Parathyroid adenoma (tissue), 2 donors: ENCODE measurements at regions not wholly inside any gene's neighbourhood (a gene's known extent, or its start where the extent isn't known, plus 50 kb on each side); places are given as distances from the start of the nearest gene placed in this dataset.

Experiments used
- H2AFZ ChIP-seq: fragments of 300-600 bp; sonication (generic); one replicate; pipeline ENCODE4 v1.7.0; 2017; ENCODE audit warnings: antibody characterized with exemption, mild to moderate bottlenecking
- H3K27ac ChIP-seq: fragments of 300-600 bp; sonication (generic); one replicate; pipeline ENCODE4 v1.7.0; 2017
- H3K27me3 ChIP-seq: fragments of 300-600 bp; sonication (generic); one replicate; pipeline ENCODE4 v1.7.0; 2017; ENCODE audit warnings: low read length; ENCODE audit not compliant: control insufficient read depth, insufficient read depth
- H3K36me3 ChIP-seq: fragments of 300-600 bp; sonication (generic); one replicate; pipeline ENCODE4 v1.7.0; 2017; ENCODE audit warnings: low read length; ENCODE audit not compliant: control insufficient read depth, insufficient read depth
- H3K4me1 ChIP-seq: fragments of 300-600 bp; sonication (generic); one replicate; pipeline ENCODE4 v1.7.0; 2017; ENCODE audit warnings: control low read depth
- H3K4me2 ChIP-seq: fragments of 300-600 bp; sonication (generic); one replicate; pipeline ENCODE4 v1.7.0; 2017; ENCODE audit warnings: low read length
- H3K4me3 ChIP-seq: fragments of 300-600 bp; sonication (generic); one replicate; pipeline ENCODE4 v1.7.0; 2017; ENCODE audit warnings: low read depth, low read length
- H3K79me2 ChIP-seq: fragments of 300-600 bp; sonication (generic); one replicate; pipeline ENCODE4 v1.7.0; 2017; ENCODE audit warnings: control low read depth
- H3K9ac ChIP-seq: fragments of 300-600 bp; sonication (generic); one replicate; pipeline ENCODE4 v1.7.0; 2017; ENCODE audit warnings: mild to moderate bottlenecking
- H3K9me3 ChIP-seq: fragments of 300-600 bp; sonication (generic); one replicate; pipeline ENCODE4 v1.7.0; 2017; ENCODE audit warnings: low read length; ENCODE audit not compliant: control insufficient read depth
- CTCF ChIP-seq: fragments of 300-600 bp; sonication (generic); IDR thresholded peaks from one replicate; pipeline ENCODE4 v1.7.0; 2017; ENCODE audit warnings: antibody characterized with exemption, mild to moderate bottlenecking
- donor health status: primary hyperparathyroidism.

GRCh38 chr3:111012388-111013248 is 59.0 kb upstream of the NECTIN3 start:
- H3K36me3 ChIP-seq: no peaks in the 10 kb centered on the region
- H3K4me1 ChIP-seq: no peaks in the 10 kb centered on the region
- H3K4me3 ChIP-seq: no peak overlapping the region
- no peak overlapping the region for H2AFZ ChIP-seq
- no peaks in the 10 kb centered on the region for H3K79me2 ChIP-seq
- no peak for TF ChIP-seq CTCF
- no peak overlapping the region for H3K4me2 ChIP-seq
- H3K9ac ChIP-seq: no peak overlapping the region
- H3K27ac ChIP-seq: no peak overlapping the region
- H3K27me3 ChIP-seq: no peaks in the 10 kb centered on the region
- H3K9me3 ChIP-seq: no peaks in the 10 kb centered on the region
